D721Med (cell line): ENCODE measurements at regions not wholly inside any gene's neighbourhood (a gene's known extent, or its start where the extent isn't known, plus 50 kb on each side); places are given as distances from the start of the nearest gene placed in this dataset.
"Not testable (repeated sequence)": the region's sequence is repeated elsewhere in the genome, so short reads cannot be mapped to it uniquely, and the experiment has no call there.

Source experiments
- DNase-seq: peaks from one replicate; pipeline ENCODE4 v3.0.0; 2011; ENCODE audit warnings: low spot score; ENCODE audit not compliant: insufficient read length
- FAIRE-seq: peaks from 2 replicates; lab custom pipeline; 2011; peaks lifted over from hg19 to GRCh38; lab: Jason Lieb, UNC
- TF ChIP-seq, protein P1 (sequence below): IDR thresholded peaks from 2 replicates; pipeline ENCODE4 v1.5.1; 2012; ENCODE audit warnings: mild to moderate bottlenecking, control low read depth; ENCODE audit not compliant: insufficient read depth; ENCODE audit errors: missing control alignments

DNA sequence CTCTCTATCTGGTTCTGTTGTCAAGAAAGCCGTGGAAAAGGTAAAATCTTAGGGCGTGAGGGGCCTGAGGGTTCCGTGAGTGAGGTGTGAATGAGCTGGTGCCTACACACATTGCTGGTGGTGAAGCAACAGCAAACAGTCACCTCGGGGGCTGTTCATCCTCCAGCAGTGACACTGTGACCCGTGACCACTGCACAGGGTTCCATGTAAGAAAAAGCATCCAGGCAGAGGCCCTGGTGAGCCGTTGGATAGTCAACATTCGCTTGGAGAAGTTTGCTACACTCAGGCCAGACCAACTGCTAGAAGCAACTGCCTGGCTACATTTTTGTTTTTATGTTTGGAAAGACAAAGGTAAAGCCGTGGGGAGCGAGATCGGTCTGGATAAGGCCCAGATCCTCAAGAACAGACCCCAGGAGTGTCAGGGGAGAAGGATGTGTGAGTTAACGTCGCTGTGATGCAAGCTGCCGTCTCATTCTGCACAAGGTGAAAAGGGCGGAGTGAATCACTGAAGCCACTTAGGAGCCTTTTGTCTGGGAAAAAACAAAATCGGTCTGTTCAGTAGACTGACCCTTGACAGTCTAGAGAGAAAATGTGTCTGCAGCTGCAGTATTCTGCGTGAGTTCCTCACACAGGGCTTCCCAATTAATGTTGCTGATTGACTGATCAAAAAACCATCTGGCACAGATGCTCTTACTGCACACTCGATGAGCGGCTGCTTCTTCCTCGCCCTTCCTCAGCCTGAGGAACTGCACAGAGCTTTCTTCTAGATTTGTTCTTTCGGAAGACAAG is 404.0 kb downstream of the SMOC2 start:
- TF ChIP-seq, protein P1, sequence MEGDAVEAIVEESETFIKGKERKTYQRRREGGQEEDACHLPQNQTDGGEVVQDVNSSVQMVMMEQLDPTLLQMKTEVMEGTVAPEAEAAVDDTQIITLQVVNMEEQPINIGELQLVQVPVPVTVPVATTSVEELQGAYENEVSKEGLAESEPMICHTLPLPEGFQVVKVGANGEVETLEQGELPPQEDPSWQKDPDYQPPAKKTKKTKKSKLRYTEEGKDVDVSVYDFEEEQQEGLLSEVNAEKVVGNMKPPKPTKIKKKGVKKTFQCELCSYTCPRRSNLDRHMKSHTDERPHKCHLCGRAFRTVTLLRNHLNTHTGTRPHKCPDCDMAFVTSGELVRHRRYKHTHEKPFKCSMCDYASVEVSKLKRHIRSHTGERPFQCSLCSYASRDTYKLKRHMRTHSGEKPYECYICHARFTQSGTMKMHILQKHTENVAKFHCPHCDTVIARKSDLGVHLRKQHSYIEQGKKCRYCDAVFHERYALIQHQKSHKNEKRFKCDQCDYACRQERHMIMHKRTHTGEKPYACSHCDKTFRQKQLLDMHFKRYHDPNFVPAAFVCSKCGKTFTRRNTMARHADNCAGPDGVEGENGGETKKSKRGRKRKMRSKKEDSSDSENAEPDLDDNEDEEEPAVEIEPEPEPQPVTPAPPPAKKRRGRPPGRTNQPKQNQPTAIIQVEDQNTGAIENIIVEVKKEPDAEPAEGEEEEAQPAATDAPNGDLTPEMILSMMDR: no peak
- FAIRE-seq (no peak), DNase-seq (no peak)

- FAIRE-seq, DNase-seq: not testable (repeated sequence)
Observed at GRCh38 chr6:168842632-168843212, 401.7 kb downstream of the SMOC2 start.

DNA sequence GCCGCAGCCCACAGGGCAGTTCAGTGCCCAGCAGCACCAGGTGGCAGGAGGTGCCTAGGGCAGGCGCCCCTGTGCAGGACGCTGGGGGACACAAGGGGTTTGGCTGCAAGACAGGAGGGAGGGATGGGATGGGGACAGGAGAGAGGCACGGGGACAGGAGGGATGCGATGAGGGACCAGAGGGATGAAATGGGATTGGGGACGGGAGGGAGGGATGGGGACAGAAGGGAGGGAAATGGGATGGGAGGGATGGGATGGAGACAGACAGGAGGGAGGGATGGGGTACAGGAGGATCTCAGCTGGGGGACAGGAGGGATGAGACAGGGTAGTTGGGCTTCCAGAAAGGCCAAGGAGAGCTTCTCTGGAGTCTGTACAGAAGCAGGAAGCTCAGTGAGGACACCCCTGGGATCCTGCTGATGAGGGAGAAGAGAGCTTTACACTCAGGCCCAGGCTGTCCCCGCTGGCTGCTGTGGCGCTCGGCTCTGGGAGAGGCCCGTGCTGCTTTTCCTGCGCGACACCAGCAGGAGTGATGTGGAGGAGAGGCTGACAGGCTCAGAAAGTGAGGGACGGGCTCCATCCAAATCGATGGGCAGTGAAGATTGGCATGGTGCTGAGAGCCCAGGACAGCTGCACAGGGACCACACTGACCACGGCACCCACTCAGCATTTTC is 400.8 kb downstream of the SMOC2 start:
- FAIRE-seq (no peak), DNase-seq (no peak)
- TF ChIP-seq, protein P1: no peak

DNA sequence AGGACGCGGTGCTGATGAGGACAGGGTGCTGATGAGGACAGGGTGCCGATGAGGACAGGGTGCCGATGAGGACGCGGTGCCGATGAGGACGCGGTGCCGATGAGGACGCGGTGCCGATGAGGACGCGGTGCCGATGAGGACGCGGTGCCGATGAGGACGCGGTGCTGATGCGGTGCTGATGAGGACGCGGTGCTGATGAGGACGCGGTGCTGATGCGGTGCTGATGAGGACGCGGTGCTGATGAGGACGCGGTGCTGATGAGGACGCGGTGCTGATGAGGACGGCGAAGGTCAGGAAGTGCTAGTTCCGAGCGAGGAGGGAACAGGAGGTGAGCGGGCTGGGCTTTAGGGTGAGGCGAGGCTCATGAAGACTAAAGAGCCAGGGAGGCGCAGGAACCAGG is 399.9 kb downstream of the SMOC2 start:
- DNase-seq, FAIRE-seq: not testable (repeated sequence)

- not testable (repeated sequence) for FAIRE-seq, DNase-seq
Observed at GRCh38 chr6:168840299-168840698, 399.3 kb downstream of the SMOC2 start.

GRCh38 chr6:168838037-168838399 is 397.0 kb downstream of the SMOC2 start:
- no peak for FAIRE-seq
- no peak for DNase-seq
- TF ChIP-seq, protein P1: no peak

DNA sequence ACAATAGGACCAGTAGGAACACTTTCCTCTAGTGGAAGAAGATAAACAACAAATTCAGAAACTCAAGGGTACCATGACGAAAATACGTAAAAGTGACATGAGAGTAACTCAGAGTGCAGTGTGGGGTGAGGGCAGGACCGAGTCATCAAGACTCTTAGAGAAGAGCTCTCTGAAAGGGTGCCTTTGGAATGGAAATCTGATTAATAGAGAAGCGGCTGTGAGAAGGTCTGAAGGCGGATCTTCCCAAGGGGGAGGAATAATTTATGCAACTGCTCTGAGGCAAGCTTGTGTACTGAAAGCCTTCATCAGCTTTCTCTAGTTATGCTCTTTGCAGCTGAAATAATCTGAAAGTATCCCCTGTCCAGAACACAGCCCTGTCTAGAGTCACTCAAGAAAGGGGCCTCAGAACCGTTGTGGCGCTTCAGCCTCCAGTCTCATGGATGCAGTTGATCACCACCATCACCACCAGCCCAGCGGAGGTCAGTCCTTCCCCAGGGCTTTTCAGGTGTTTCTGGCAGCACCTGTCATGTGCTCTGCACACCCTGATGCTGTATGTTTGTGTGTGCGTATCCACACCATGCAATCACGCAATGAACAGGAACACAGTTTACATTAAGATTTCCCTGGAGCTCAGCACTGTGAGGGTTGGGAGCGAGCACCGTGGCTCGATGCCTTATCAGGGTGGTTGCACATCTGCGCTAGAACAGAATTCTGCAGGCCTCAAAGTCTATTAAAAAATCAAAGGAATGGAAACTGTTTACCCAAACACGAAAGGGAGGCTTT is 396.5 kb downstream of the SMOC2 start:
- FAIRE-seq: no peak
- DNase-seq: no peak
- TF ChIP-seq, protein P1: no peak

DNA sequence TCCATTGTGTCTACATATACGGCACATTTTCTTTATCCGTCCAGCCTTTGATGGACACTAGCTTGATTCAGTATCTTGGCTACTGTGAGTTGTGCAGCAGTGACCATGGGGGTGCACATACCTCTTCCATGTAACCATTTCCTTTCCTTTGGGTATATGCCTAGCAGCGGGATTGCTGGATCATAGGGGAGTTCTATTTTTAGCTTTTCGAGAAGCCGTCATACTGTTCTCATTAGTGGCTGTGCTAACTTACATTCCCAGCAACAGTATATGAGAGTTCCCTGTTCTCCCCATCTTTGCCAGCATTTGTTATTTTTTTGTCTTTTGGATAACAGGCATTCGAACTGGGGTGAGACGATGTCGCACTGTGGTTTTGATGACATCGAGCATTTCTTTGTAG is 395.0 kb downstream of the SMOC2 start:
- DNase-seq (no peak), FAIRE-seq (no peak)
- TF ChIP-seq, protein P1: no peak
